ENCODE measurements at regions not wholly inside any gene's neighbourhood (a gene's known extent, or its start where the extent isn't known, plus 50 kb on each side); places are given as distances from the start of the nearest gene placed in this dataset.

DNA sequence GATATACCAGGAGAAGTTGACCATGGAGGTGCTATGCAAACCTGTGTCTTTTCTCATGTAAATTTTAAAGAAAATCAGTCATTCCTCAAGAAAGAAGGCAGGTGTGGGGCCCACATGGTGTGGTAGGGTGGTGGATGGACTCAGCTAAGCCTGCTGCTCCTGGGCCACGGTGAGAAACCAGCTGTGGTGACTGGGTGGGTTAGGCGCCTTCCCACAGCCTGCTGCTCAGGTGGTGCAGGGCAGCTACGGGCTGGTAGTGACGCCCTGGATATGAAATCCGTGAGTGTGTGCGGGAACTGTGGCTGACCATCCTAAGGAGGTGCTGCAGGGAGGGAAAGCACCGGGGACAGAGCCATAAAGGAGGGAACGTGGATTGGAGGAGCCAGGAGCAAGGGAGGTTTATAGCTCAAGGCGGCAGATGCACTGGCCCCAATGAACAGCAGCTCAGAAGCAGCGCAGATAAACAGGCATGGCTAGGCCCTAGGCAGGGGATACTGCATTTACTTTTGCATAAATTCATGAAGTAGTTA is 408.8 kb downstream of the FUT8 start:
- TF ChIP-seq, protein P1, sequence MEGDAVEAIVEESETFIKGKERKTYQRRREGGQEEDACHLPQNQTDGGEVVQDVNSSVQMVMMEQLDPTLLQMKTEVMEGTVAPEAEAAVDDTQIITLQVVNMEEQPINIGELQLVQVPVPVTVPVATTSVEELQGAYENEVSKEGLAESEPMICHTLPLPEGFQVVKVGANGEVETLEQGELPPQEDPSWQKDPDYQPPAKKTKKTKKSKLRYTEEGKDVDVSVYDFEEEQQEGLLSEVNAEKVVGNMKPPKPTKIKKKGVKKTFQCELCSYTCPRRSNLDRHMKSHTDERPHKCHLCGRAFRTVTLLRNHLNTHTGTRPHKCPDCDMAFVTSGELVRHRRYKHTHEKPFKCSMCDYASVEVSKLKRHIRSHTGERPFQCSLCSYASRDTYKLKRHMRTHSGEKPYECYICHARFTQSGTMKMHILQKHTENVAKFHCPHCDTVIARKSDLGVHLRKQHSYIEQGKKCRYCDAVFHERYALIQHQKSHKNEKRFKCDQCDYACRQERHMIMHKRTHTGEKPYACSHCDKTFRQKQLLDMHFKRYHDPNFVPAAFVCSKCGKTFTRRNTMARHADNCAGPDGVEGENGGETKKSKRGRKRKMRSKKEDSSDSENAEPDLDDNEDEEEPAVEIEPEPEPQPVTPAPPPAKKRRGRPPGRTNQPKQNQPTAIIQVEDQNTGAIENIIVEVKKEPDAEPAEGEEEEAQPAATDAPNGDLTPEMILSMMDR (conservative IDR thresholded peaks at IDR 0.05; ENCODE audit: low read depth in 2 of 2), result no peak
- TF ChIP-seq EZH2 (IDR thresholded peaks at IDR 0.05; ENCODE audit: low read depth, unreplicated experiment) (no peak), EZH2phosphoT487 (IDR thresholded peaks at IDR 0.05; ENCODE audit: unreplicated experiment) (no peak), STAT1 (IDR thresholded peaks at IDR 0.05; ENCODE audit: unreplicated experiment) (no peak), ZNF331 (CRISPR knock-in tag; IDR thresholded peaks at IDR 0.05; ENCODE audit: low read depth) (no peak), CREB1 (CRISPR knock-in tag; IDR thresholded peaks at IDR 0.05; ENCODE audit: low read depth) (no peak), POLR2AphosphoS5 (IDR thresholded peaks at IDR 0.05; ENCODE audit: low read depth) (no peak), ZNF114 (CRISPR knock-in tag; IDR thresholded peaks at IDR 0.05) (no peak)
- TF ChIP-seq, protein P2, sequence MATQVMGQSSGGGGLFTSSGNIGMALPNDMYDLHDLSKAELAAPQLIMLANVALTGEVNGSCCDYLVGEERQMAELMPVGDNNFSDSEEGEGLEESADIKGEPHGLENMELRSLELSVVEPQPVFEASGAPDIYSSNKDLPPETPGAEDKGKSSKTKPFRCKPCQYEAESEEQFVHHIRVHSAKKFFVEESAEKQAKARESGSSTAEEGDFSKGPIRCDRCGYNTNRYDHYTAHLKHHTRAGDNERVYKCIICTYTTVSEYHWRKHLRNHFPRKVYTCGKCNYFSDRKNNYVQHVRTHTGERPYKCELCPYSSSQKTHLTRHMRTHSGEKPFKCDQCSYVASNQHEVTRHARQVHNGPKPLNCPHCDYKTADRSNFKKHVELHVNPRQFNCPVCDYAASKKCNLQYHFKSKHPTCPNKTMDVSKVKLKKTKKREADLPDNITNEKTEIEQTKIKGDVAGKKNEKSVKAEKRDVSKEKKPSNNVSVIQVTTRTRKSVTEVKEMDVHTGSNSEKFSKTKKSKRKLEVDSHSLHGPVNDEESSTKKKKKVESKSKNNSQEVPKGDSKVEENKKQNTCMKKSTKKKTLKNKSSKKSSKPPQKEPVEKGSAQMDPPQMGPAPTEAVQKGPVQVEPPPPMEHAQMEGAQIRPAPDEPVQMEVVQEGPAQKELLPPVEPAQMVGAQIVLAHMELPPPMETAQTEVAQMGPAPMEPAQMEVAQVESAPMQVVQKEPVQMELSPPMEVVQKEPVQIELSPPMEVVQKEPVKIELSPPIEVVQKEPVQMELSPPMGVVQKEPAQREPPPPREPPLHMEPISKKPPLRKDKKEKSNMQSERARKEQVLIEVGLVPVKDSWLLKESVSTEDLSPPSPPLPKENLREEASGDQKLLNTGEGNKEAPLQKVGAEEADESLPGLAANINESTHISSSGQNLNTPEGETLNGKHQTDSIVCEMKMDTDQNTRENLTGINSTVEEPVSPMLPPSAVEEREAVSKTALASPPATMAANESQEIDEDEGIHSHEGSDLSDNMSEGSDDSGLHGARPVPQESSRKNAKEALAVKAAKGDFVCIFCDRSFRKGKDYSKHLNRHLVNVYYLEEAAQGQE (IDR thresholded peaks at IDR 0.05; ENCODE audit: unreplicated experiment), result no peak
